Amygdala (tissue), 56 donors: ENCODE measurements at regions not wholly inside any gene's neighbourhood (a gene's known extent, or its start where the extent isn't known, plus 50 kb on each side); places are given as distances from the start of the nearest gene placed in this dataset.
A peak's percentile ranks its signal among the peaks of the same experiment; 100 is the strongest.
"Not testable (repeated sequence)": the region's sequence is repeated elsewhere in the genome, so short reads cannot be mapped to it uniquely, and the experiment has no call there.

Experiments used
- DNase-seq, 56 donors: peaks; one replicate each; lab custom pipeline; 2025; lab: John Stamatoyannopoulos, UW

GRCh38 chr6:81148751-81149150 is 603.7 kb downstream of the TENT5A start:
- no peak for DNase-seq

- no peak for DNase-seq
Observed at GRCh38 chr6:81145506-81145905, 607.0 kb downstream of the TENT5A start.

- DNase-seq = no peak
Observed at GRCh38 chr6:81144346-81144745, 608.1 kb downstream of the TENT5A start.

GRCh38 chr6:81138236-81138635 is 614.2 kb downstream of the TENT5A start:
- DNase-seq = no peak

GRCh38 chr6:81130969-81131368 is 621.5 kb downstream of the TENT5A start:
- DNase-seq = no peak

GRCh38 chr6:81130061-81130460 is 622.4 kb downstream of the TENT5A start:
- no peak for DNase-seq

GRCh38 chr6:81128671-81129070 is 623.8 kb downstream of the TENT5A start:
- no peak for DNase-seq

GRCh38 chr6:81126150-81126549 is 626.3 kb downstream of the TENT5A start:
- DNase-seq = no peak

- no peak for DNase-seq
Observed at GRCh38 chr6:81120280-81120679, 632.2 kb downstream of the TENT5A start.

- no peak for DNase-seq
Observed at GRCh38 chr6:81105998-81106397, 646.5 kb downstream of the TENT5A start.

GRCh38 chr6:81098109-81098814 is 654.2 kb downstream of the TENT5A start:
- no peak for DNase-seq

- DNase-seq = not testable (repeated sequence)
Observed at GRCh38 chr6:81096464-81096863, 656.0 kb downstream of the TENT5A start.

- no peak for DNase-seq
Observed at GRCh38 chr6:81093051-81093450, 659.4 kb downstream of the TENT5A start.

- no peak for DNase-seq
Observed at GRCh38 chr6:81088145-81088544, 664.3 kb downstream of the TENT5A start.

- no peak for DNase-seq
Observed at GRCh38 chr6:81086991-81087390, 665.5 kb downstream of the TENT5A start.

GRCh38 chr6:81085431-81085790 is 667.1 kb downstream of the TENT5A start:
- no peak for DNase-seq

- DNase-seq = no peak
Observed at GRCh38 chr6:81084776-81085430, 667.6 kb downstream of the TENT5A start.

- peak in 5 of 56 donors; percentile 0 to 26 (median 3) for DNase-seq
Observed at GRCh38 chr6:81075974-81076373, 676.5 kb downstream of the TENT5A start.

GRCh38 chr6:81073318-81073717 is 679.2 kb downstream of the TENT5A start:
- no peak for DNase-seq

GRCh38 chr6:81071121-81071520 is 681.4 kb downstream of the TENT5A start:
- DNase-seq = no peak

- no peak for DNase-seq
Observed at GRCh38 chr6:81067057-81067456, 685.4 kb downstream of the TENT5A start.

- no peak for DNase-seq
Observed at GRCh38 chr6:81063891-81064290, 688.6 kb downstream of the TENT5A start.
